ENCODE measurements at regions not wholly inside any gene's neighbourhood (a gene's known extent, or its start where the extent isn't known, plus 50 kb on each side); places are given as distances from the start of the nearest gene placed in this dataset.

- ChIA-PET POLR2A (interaction anchor here (0.6 kb wide), 1 partner anchor 180 kb away, joined by 3 read pairs; no protein-coding TSS in a partner anchor), CTCF (no interaction called here)
- DNase-seq (no peak), ATAC-seq (no peak)
- no peak overlapping the region for H3K4me3 Mint-ChIP-seq
- no peaks in the 10 kb centered on the region for H3K36me3 Mint-ChIP-seq (ENCODE audit: low read depth)
- no peaks in the 10 kb centered on the region for H3K4me1 Mint-ChIP-seq (ENCODE audit: low read depth)
- H3K9me3 Mint-ChIP-seq (ENCODE audit: insufficient read depth), result no peaks in the 10 kb centered on the region
- no peak overlapping the region for H3K27ac Mint-ChIP-seq
- peaks cover 4% of the 10 kb centered on the region for H3K27me3 Mint-ChIP-seq (ENCODE audit: low read depth)
Observed at GRCh38 chr7:131737746-131738465, 181.5 kb upstream of the PODXL start.

- DNase-seq, result no peak
- H3K36me3 Mint-ChIP-seq (ENCODE audit: low read depth), result no peaks in the 10 kb centered on the region
- peaks cover 2% of the 10 kb centered on the region for H3K27me3 Mint-ChIP-seq (ENCODE audit: low read depth)
- no peaks in the 10 kb centered on the region for H3K4me1 Mint-ChIP-seq (ENCODE audit: low read depth)
- no peak for ATAC-seq
- H3K27ac Mint-ChIP-seq, result no peak overlapping the region
- H3K4me3 Mint-ChIP-seq, result no peak overlapping the region
- CTCF ChIA-PET, result no interaction called here
- POLR2A ChIA-PET, result no interaction called here
- H3K9me3 Mint-ChIP-seq (ENCODE audit: insufficient read depth), result no peaks in the 10 kb centered on the region
Observed at GRCh38 chr7:131735101-131735500, 178.7 kb upstream of the PODXL start.

- no peaks in the 10 kb centered on the region for H3K9me3 Mint-ChIP-seq (ENCODE audit: insufficient read depth)
- DNase-seq (no peak), ATAC-seq (no peak)
- H3K27ac Mint-ChIP-seq, result no peak overlapping the region
- ChIA-PET POLR2A (no interaction called here), CTCF (no interaction called here)
- no peaks in the 10 kb centered on the region for H3K4me1 Mint-ChIP-seq (ENCODE audit: low read depth)
- no peaks in the 10 kb centered on the region for H3K36me3 Mint-ChIP-seq (ENCODE audit: low read depth)
- peaks cover 2% of the 10 kb centered on the region for H3K27me3 Mint-ChIP-seq (ENCODE audit: low read depth)
- no peak overlapping the region for H3K4me3 Mint-ChIP-seq
Observed at GRCh38 chr7:131733604-131734003, 177.2 kb upstream of the PODXL start.

GRCh38 chr7:131727189-131727588 is 170.8 kb upstream of the PODXL start:
- CTCF ChIA-PET, result no interaction called here
- POLR2A ChIA-PET, result no interaction called here

GRCh38 chr7:131726686-131727085 is 170.3 kb upstream of the PODXL start:
- POLR2A ChIA-PET, result no interaction called here
- ATAC-seq (no peak), DNase-seq (no peak)
- Mint-ChIP-seq H3K27me3 (ENCODE audit: low read depth) (peaks cover 3% of the 10 kb centered on the region), H3K36me3 (ENCODE audit: low read depth) (no peaks in the 10 kb centered on the region), H3K4me3 (no peak overlapping the region), H3K4me1 (ENCODE audit: low read depth) (no peaks in the 10 kb centered on the region), H3K9me3 (ENCODE audit: insufficient read depth) (no peaks in the 10 kb centered on the region), H3K27ac (no peak overlapping the region)
- CTCF ChIA-PET, result no interaction called here

More at GRCh38 chr7:131727189-131727588, 170.8 kb upstream of the PODXL start:
- no peaks in the 10 kb centered on the region for H3K4me1 Mint-ChIP-seq (ENCODE audit: low read depth)
- no peak for DNase-seq
- H3K4me3 Mint-ChIP-seq, result no peak overlapping the region
- peaks cover 3% of the 10 kb centered on the region for H3K27me3 Mint-ChIP-seq (ENCODE audit: low read depth)
- no peaks in the 10 kb centered on the region for H3K9me3 Mint-ChIP-seq (ENCODE audit: insufficient read depth)
- ATAC-seq, result no peak
- H3K36me3 Mint-ChIP-seq (ENCODE audit: low read depth), result no peaks in the 10 kb centered on the region
- H3K27ac Mint-ChIP-seq, result no peak overlapping the region

- no peak for DNase-seq
- ChIA-PET POLR2A (no interaction called here), CTCF (no interaction called here)
- no peaks in the 10 kb centered on the region for H3K9me3 Mint-ChIP-seq (ENCODE audit: insufficient read depth)
- ATAC-seq, result no peak
- peaks cover 3% of the 10 kb centered on the region for H3K27me3 Mint-ChIP-seq (ENCODE audit: low read depth)
- no peaks in the 10 kb centered on the region for H3K36me3 Mint-ChIP-seq (ENCODE audit: low read depth)
- no peak overlapping the region for H3K27ac Mint-ChIP-seq
- no peak overlapping the region for H3K4me3 Mint-ChIP-seq
- no peaks in the 10 kb centered on the region for H3K4me1 Mint-ChIP-seq (ENCODE audit: low read depth)
Observed at GRCh38 chr7:131726031-131726430, 169.6 kb upstream of the PODXL start.

- Mint-ChIP-seq H3K27me3 (ENCODE audit: low read depth) (peaks cover 3% of the 10 kb centered on the region), H3K36me3 (ENCODE audit: low read depth) (no peaks in the 10 kb centered on the region), H3K27ac (no peak overlapping the region), H3K4me3 (no peak overlapping the region), H3K9me3 (ENCODE audit: insufficient read depth) (no peaks in the 10 kb centered on the region), H3K4me1 (ENCODE audit: low read depth) (no peaks in the 10 kb centered on the region)
- ChIA-PET CTCF (no interaction called here), POLR2A (no interaction called here)
- DNase-seq, result no peak
- ATAC-seq, result no peak
Observed at GRCh38 chr7:131724776-131725345, 168.4 kb upstream of the PODXL start.

- CTCF ChIA-PET, result no interaction called here
- Mint-ChIP-seq H3K4me3 (no peak overlapping the region), H3K27ac (no peak overlapping the region), H3K9me3 (ENCODE audit: insufficient read depth) (no peaks in the 10 kb centered on the region), H3K27me3 (ENCODE audit: low read depth) (peaks cover 3% of the 10 kb centered on the region), H3K4me1 (ENCODE audit: low read depth) (no peaks in the 10 kb centered on the region), H3K36me3 (ENCODE audit: low read depth) (no peaks in the 10 kb centered on the region)
- DNase-seq (no peak), ATAC-seq (no peak)
- POLR2A ChIA-PET, result no interaction called here
Observed at GRCh38 chr7:131723926-131724325, 167.5 kb upstream of the PODXL start.

GRCh38 chr7:131722371-131722770 is 165.9 kb upstream of the PODXL start:
- no peaks in the 10 kb centered on the region for H3K36me3 Mint-ChIP-seq (ENCODE audit: low read depth)
- peaks cover 3% of the 10 kb centered on the region for H3K27me3 Mint-ChIP-seq (ENCODE audit: low read depth)
- ATAC-seq (no peak), DNase-seq (no peak)
- ChIA-PET CTCF (no interaction called here), POLR2A (no interaction called here)
- no peaks in the 10 kb centered on the region for H3K4me1 Mint-ChIP-seq (ENCODE audit: low read depth)
- H3K4me3 Mint-ChIP-seq, result no peak overlapping the region
- no peak overlapping the region for H3K27ac Mint-ChIP-seq
- no peaks in the 10 kb centered on the region for H3K9me3 Mint-ChIP-seq (ENCODE audit: insufficient read depth)

- Mint-ChIP-seq H3K36me3 (ENCODE audit: low read depth) (no peaks in the 10 kb centered on the region), H3K27me3 (ENCODE audit: low read depth) (peaks cover 3% of the 10 kb centered on the region), H3K4me3 (no peak overlapping the region), H3K27ac (no peak overlapping the region), H3K4me1 (ENCODE audit: low read depth) (no peaks in the 10 kb centered on the region), H3K9me3 (ENCODE audit: insufficient read depth) (no peaks in the 10 kb centered on the region)
- ChIA-PET CTCF (no interaction called here), POLR2A (no interaction called here)
- DNase-seq (no peak), ATAC-seq (no peak)
Observed at GRCh38 chr7:131721660-131722059, 165.2 kb upstream of the PODXL start.

- H3K9me3 Mint-ChIP-seq (ENCODE audit: insufficient read depth), result no peaks in the 10 kb centered on the region
- DNase-seq (no peak), ATAC-seq (no peak)
- H3K4me3 Mint-ChIP-seq, result no peak overlapping the region
- H3K36me3 Mint-ChIP-seq (ENCODE audit: low read depth), result no peaks in the 10 kb centered on the region
- ChIA-PET POLR2A (no interaction called here), CTCF (interaction anchor here (1.2 kb wide), 1 partner anchor 31 kb away, joined by 3 read pairs; no protein-coding TSS in a partner anchor)
- peaks cover 3% of the 10 kb centered on the region for H3K27me3 Mint-ChIP-seq (ENCODE audit: low read depth)
- H3K4me1 Mint-ChIP-seq (ENCODE audit: low read depth), result no peaks in the 10 kb centered on the region
- no peak overlapping the region for H3K27ac Mint-ChIP-seq
Observed at GRCh38 chr7:131720703-131721102, 164.3 kb upstream of the PODXL start.

- H3K27ac Mint-ChIP-seq, result no peak overlapping the region
- CTCF ChIA-PET, result no interaction called here
- H3K36me3 Mint-ChIP-seq (ENCODE audit: low read depth), result no peaks in the 10 kb centered on the region
- no peak overlapping the region for H3K4me3 Mint-ChIP-seq
- H3K4me1 Mint-ChIP-seq (ENCODE audit: low read depth), result no peaks in the 10 kb centered on the region
- POLR2A ChIA-PET, result no interaction called here
- H3K27me3 Mint-ChIP-seq (ENCODE audit: low read depth), result no peaks in the 10 kb centered on the region
- H3K9me3 Mint-ChIP-seq (ENCODE audit: insufficient read depth), result no peaks in the 10 kb centered on the region
- ATAC-seq, result no peak
- DNase-seq, result no peak
Observed at GRCh38 chr7:131717181-131717580, 160.8 kb upstream of the PODXL start.

- Mint-ChIP-seq H3K9me3 (ENCODE audit: insufficient read depth) (no peaks in the 10 kb centered on the region), H3K27ac (no peak overlapping the region), H3K4me3 (no peak overlapping the region), H3K27me3 (ENCODE audit: low read depth) (peaks cover 4% of the 10 kb centered on the region), H3K4me1 (ENCODE audit: low read depth) (no peaks in the 10 kb centered on the region), H3K36me3 (ENCODE audit: low read depth) (no peaks in the 10 kb centered on the region)
- DNase-seq, result no peak
- CTCF ChIA-PET, result interaction anchor here (4.1 to 4.2 kb wide), 2 partner anchors 8 to 10 kb away, joined by 15 to 20 read pairs; no protein-coding TSS in a partner anchor
- POLR2A ChIA-PET, result no interaction called here
- ATAC-seq, result no peak
Observed at GRCh38 chr7:131699323-131699722, 142.9 kb upstream of the PODXL start.
